ENCODE measurements at regions not wholly inside any gene's neighbourhood (a gene's known extent, or its start where the extent isn't known, plus 50 kb on each side); places are given as distances from the start of the nearest gene placed in this dataset.

- TF ChIP-seq CTCF (IDR thresholded peaks at IDR 0.05; ENCODE audit: low read length) (no peak), EZH2 (IDR thresholded peaks at IDR 0.05; ENCODE audit: borderline replicate concordance, low read length) (no peak)
Observed at GRCh38 chr9:74044844-74045243, 452.3 kb upstream of the RORB start.
